WTC11 (cell line): ENCODE measurements at regions not wholly inside any gene's neighbourhood (a gene's known extent, or its start where the extent isn't known, plus 50 kb on each side); places are given as distances from the start of the nearest gene placed in this dataset.

ENCODE experiments used
- ATAC-seq: fragments of 200-7000 bp; cut with Tn5 transposase; 2 replicates; pipeline ENCODE4 v1.10.0; 2021; ENCODE audit warnings: mild to moderate bottlenecking, moderate library complexity
- CTCF ChIA-PET: fragments of 300-600 bp; sonication (Branson Sonifier 250); formaldehyde crosslinking; loops from one replicate; lab custom pipeline; 2021; ENCODE audit warnings: antibody characterized with exemption; lab: Charles Lee
- POLR2A ChIA-PET: fragments of 350-600 bp; sonication (Branson Sonifier 250); formaldehyde crosslinking; loops from one replicate; lab custom pipeline; 2021; ENCODE audit warnings: antibody characterized with exemption; lab: Charles Lee
- DNase-seq: peaks from one replicate; pipeline ENCODE4 v3.0.0; 2021; ENCODE audit warnings: low spot score
- H3K27ac Mint-ChIP-seq: 2 replicates; pipeline ENCODE4 v1.8.0; 2021; ENCODE audit warnings: mixed read lengths
- H3K27me3 Mint-ChIP-seq: 2 replicates; pipeline ENCODE4 v1.8.0; 2021; ENCODE audit warnings: low read depth, mild to moderate bottlenecking, moderate library complexity, mixed read lengths
- H3K36me3 Mint-ChIP-seq: 2 replicates; pipeline ENCODE4 v1.8.0; 2021; ENCODE audit warnings: mixed read lengths
- H3K4me1 Mint-ChIP-seq: 2 replicates; pipeline ENCODE4 v1.8.0; 2022; ENCODE audit warnings: mixed read lengths
- H3K4me3 Mint-ChIP-seq: 2 replicates; pipeline ENCODE4 v1.8.0; 2021; ENCODE audit warnings: mild to moderate bottlenecking, moderate library complexity, mixed read lengths
- H3K9me3 Mint-ChIP-seq: 2 replicates; pipeline ENCODE4 v1.8.0; 2021; ENCODE audit warnings: mixed read lengths
- CBFB ChIP-seq: sonication (generic); formaldehyde crosslinking; IDR thresholded peaks from 2 replicates; pipeline ENCODE4 v1.8.1; 2022; ENCODE audit warnings: mild to moderate bottlenecking, low read depth, missing genetic modification reagents
- ETV6 ChIP-seq: sonication (generic); formaldehyde crosslinking; IDR thresholded peaks from 2 replicates; pipeline ENCODE4 v1.8.1; 2022; ENCODE audit warnings: mild to moderate bottlenecking, missing genetic modification reagents
- GTF2I ChIP-seq: fragments of 250-450 bp; sonication (Bioruptor Pico); conservative IDR thresholded peaks from 2 replicates; pipeline ENCODE4 v1.4.0; 2021; ENCODE audit warnings: mild to moderate bottlenecking
- MXD4 ChIP-seq: fragments of 250-450 bp; sonication (Bioruptor Pico); IDR thresholded peaks from 2 replicates; pipeline ENCODE4 v1.8.0; 2021; ENCODE audit warnings: mild to moderate bottlenecking, moderate library complexity, borderline replicate concordance
- NR1H2 ChIP-seq: sonication (generic); formaldehyde crosslinking; IDR thresholded peaks from 2 replicates; pipeline ENCODE4 v1.9.0; 2021; ENCODE audit warnings: mild to moderate bottlenecking, moderate library complexity, missing genetic modification reagents
- NR3C1 ChIP-seq: sonication (generic); formaldehyde crosslinking; conservative IDR thresholded peaks from 2 replicates; pipeline ENCODE4 v1.8.1; 2023; ENCODE audit warnings: low read depth, mild to moderate bottlenecking, missing genetic modification reagents
- OVOL2 ChIP-seq: fragments of 250-450 bp; sonication (Bioruptor Pico); IDR thresholded peaks from 2 replicates; pipeline ENCODE4 v1.9.0; 2021; ENCODE audit warnings: mild to moderate bottlenecking, borderline replicate concordance
- SMAD3 ChIP-seq: sonication (generic); formaldehyde crosslinking; IDR thresholded peaks from 2 replicates; pipeline ENCODE4 v1.8.0; 2022; ENCODE audit warnings: missing genetic modification reagents, mild to moderate bottlenecking, borderline replicate concordance
- TEAD1 ChIP-seq: sonication (generic); formaldehyde crosslinking; IDR thresholded peaks from 2 replicates; pipeline ENCODE4 v1.8.0; 2022; ENCODE audit warnings: mild to moderate bottlenecking, missing genetic modification reagents
- ZNF396 ChIP-seq: fragments of 250-450 bp; sonication (Bioruptor Pico); IDR thresholded peaks from 2 replicates; pipeline ENCODE4 v1.8.0; 2021; ENCODE audit warnings: mild to moderate bottlenecking, moderate library complexity, borderline replicate concordance
- ZNF423 ChIP-seq: fragments of 250-450 bp; sonication (Bioruptor Pico); IDR thresholded peaks from 2 replicates; pipeline ENCODE4 v2.1.2; 2022; ENCODE audit warnings: mild to moderate bottlenecking, moderate library complexity
- TF ChIP-seq, protein P1 (sequence below): sonication (generic); formaldehyde crosslinking; IDR thresholded peaks from 2 replicates; pipeline ENCODE4 v1.8.1; 2023; ENCODE audit warnings: mild to moderate bottlenecking, missing genetic modification reagents
- TF ChIP-seq, protein P2 (sequence below): sonication (generic); formaldehyde crosslinking; IDR thresholded peaks from 2 replicates; pipeline ENCODE4 v1.8.1; 2022; ENCODE audit warnings: low read depth, missing genetic modification reagents, borderline replicate concordance
- TF ChIP-seq, protein P3 (sequence below): fragments of 250-450 bp; sonication (Bioruptor Pico); IDR thresholded peaks from 2 replicates; pipeline ENCODE4 v1.9.0; 2021; ENCODE audit warnings: mild to moderate bottlenecking
- TF ChIP-seq, protein P4 (sequence below): sonication (generic); formaldehyde crosslinking; IDR thresholded peaks from 2 replicates; pipeline ENCODE4 v1.8.0; 2023; ENCODE audit warnings: missing genetic modification reagents, mild to moderate bottlenecking, borderline replicate concordance
- TF ChIP-seq, protein P5 (sequence below): sonication (generic); formaldehyde crosslinking; IDR thresholded peaks from 2 replicates; pipeline ENCODE4 v1.8.1; 2022; ENCODE audit warnings: mild to moderate bottlenecking, missing genetic modification reagents, moderate library complexity, borderline replicate concordance

DNA sequence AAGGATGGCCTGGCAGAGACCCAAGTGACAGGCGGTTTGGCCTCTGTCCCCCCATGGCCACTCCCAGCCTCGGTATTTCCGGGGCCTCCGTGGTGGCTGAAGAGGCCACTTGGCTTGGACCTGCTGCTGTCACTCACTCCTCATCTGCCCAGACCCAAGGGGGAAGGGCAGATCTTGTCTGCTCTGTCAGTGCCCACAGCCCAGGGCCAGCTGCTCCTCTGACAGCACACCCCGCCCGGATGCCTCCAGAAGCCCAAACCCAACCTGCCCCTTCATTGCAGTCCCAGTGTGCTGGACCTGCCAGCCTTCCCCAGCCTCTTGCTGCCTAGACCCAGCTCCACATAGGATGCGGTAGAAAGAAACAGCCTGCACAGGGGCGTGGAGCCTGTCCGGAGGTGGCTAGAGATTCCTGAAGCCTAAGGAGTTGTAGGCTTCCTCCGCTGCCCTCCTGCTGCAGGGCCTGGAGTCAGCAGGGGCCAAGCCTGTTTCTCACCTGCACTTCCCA, 52.0 kb downstream of the MAGEF1 start:
- TF ChIP-seq ZNF396 (CRISPR knock-in tag) = no peak
- TF ChIP-seq, protein P1, sequence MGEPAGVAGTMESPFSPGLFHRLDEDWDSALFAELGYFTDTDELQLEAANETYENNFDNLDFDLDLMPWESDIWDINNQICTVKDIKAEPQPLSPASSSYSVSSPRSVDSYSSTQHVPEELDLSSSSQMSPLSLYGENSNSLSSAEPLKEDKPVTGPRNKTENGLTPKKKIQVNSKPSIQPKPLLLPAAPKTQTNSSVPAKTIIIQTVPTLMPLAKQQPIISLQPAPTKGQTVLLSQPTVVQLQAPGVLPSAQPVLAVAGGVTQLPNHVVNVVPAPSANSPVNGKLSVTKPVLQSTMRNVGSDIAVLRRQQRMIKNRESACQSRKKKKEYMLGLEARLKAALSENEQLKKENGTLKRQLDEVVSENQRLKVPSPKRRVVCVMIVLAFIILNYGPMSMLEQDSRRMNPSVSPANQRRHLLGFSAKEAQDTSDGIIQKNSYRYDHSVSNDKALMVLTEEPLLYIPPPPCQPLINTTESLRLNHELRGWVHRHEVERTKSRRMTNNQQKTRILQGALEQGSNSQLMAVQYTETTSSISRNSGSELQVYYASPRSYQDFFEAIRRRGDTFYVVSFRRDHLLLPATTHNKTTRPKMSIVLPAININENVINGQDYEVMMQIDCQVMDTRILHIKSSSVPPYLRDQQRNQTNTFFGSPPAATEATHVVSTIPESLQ (CRISPR knock-in tag) = no peak
- TF ChIP-seq GTF2I (CRISPR knock-in tag) = no peak
- TF ChIP-seq, protein P2, sequence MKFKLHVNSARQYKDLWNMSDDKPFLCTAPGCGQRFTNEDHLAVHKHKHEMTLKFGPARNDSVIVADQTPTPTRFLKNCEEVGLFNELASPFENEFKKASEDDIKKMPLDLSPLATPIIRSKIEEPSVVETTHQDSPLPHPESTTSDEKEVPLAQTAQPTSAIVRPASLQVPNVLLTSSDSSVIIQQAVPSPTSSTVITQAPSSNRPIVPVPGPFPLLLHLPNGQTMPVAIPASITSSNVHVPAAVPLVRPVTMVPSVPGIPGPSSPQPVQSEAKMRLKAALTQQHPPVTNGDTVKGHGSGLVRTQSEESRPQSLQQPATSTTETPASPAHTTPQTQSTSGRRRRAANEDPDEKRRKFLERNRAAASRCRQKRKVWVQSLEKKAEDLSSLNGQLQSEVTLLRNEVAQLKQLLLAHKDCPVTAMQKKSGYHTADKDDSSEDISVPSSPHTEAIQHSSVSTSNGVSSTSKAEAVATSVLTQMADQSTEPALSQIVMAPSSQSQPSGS = no peak
- no peak; the same call in 1 of the 2 replicates for TF ChIP-seq NR3C1 (CRISPR knock-in tag)
- no peak for TF ChIP-seq ZNF423 (CRISPR knock-in tag)
- no peak for TF ChIP-seq TEAD1 (CRISPR knock-in tag)
- TF ChIP-seq MXD4 (CRISPR knock-in tag) = no peak
- TF ChIP-seq ETV6 = no peak

DNA sequence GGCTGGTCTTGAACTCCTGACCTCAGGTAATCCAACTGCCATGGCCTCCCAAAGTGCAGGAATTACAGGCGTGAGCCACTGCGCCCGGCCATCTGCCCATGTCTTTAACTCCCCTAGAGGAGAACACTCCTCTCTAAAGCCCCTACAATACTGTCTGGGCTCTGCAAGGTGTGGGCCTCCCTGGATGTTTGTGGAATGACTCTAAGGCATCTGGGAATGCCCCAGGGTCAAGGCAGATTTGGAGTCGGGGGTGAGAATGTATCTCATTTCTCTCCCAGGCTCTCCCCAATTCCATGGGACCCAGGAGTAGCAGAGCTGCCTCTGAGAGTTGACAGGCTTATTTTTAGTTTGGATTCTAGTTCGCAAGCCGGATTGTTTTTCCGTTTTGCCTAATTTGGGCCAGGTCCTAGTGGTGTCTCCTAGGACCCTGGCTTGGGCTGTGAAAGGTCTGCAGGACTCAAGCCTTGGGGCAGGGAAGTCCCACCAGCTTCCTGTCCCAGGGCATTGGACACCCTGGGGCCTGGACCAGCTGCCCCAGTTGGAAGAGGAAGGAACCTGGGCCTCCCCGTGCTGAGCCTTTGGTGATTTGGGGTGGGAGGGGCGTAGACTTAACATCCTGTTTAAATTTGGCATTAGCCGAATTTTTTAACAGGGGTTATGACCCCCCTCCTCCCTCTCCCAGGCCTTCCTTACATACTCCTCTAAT, 53.5 kb downstream of the MAGEF1 start:
- H3K9me3 Mint-ChIP-seq = peaks cover 10% of the 10 kb centered on the region

More for the DNA sequence above, 52.0 kb downstream of the MAGEF1 start:
- H3K36me3 Mint-ChIP-seq = no peaks in the 10 kb centered on the region
- H3K4me1 Mint-ChIP-seq = peaks cover 55% of the 10 kb centered on the region
- ATAC-seq (peak; percentile 43), DNase-seq (peak; percentile 33)
- no peak overlapping the region for H3K27ac Mint-ChIP-seq
- CTCF ChIA-PET = interaction anchor here (0.6 to 0.7 kb wide), 2 partner anchors 94 to 99 kb away, joined by 3 to 4 read pairs; partner anchors contain the start of gene EPHB3
- H3K27me3 Mint-ChIP-seq = no peaks in the 10 kb centered on the region
- H3K9me3 Mint-ChIP-seq = peaks cover 2% of the 10 kb centered on the region; the same call in 1 of the 2 replicates
- H3K4me3 Mint-ChIP-seq = no peak overlapping the region
- POLR2A ChIA-PET = no interaction called here

More for the DNA sequence above, 53.5 kb downstream of the MAGEF1 start:
- ChIA-PET POLR2A (interaction anchor here (0.7 kb wide), 1 partner anchor 76 kb away, joined by 3 read pairs; no protein-coding TSS in a partner anchor), CTCF (interaction anchor here (0.7 to 1.7 kb wide), 5 partner anchors 21 to 145 kb away, joined by 3 to 5 read pairs (median 3); partner anchors contain the start of gene EPHB3)
- no peak for TF ChIP-seq NR1H2
- TF ChIP-seq OVOL2 = no peak
- TF ChIP-seq, protein P3, sequence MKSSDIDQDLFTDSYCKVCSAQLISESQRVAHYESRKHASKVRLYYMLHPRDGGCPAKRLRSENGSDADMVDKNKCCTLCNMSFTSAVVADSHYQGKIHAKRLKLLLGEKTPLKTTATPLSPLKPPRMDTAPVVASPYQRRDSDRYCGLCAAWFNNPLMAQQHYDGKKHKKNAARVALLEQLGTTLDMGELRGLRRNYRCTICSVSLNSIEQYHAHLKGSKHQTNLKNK (CRISPR knock-in tag) = no peak
- TF ChIP-seq CBFB (CRISPR knock-in tag) = no peak
- TF ChIP-seq, protein P4, sequence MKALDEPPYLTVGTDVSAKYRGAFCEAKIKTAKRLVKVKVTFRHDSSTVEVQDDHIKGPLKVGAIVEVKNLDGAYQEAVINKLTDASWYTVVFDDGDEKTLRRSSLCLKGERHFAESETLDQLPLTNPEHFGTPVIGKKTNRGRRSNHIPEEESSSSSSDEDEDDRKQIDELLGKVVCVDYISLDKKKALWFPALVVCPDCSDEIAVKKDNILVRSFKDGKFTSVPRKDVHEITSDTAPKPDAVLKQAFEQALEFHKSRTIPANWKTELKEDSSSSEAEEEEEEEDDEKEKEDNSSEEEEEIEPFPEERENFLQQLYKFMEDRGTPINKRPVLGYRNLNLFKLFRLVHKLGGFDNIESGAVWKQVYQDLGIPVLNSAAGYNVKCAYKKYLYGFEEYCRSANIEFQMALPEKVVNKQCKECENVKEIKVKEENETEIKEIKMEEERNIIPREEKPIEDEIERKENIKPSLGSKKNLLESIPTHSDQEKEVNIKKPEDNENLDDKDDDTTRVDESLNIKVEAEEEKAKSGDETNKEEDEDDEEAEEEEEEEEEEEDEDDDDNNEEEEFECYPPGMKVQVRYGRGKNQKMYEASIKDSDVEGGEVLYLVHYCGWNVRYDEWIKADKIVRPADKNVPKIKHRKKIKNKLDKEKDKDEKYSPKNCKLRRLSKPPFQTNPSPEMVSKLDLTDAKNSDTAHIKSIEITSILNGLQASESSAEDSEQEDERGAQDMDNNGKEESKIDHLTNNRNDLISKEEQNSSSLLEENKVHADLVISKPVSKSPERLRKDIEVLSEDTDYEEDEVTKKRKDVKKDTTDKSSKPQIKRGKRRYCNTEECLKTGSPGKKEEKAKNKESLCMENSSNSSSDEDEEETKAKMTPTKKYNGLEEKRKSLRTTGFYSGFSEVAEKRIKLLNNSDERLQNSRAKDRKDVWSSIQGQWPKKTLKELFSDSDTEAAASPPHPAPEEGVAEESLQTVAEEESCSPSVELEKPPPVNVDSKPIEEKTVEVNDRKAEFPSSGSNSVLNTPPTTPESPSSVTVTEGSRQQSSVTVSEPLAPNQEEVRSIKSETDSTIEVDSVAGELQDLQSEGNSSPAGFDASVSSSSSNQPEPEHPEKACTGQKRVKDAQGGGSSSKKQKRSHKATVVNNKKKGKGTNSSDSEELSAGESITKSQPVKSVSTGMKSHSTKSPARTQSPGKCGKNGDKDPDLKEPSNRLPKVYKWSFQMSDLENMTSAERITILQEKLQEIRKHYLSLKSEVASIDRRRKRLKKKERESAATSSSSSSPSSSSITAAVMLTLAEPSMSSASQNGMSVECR = no peak
- TF ChIP-seq SMAD3 = no peak
- TF ChIP-seq, protein P5, sequence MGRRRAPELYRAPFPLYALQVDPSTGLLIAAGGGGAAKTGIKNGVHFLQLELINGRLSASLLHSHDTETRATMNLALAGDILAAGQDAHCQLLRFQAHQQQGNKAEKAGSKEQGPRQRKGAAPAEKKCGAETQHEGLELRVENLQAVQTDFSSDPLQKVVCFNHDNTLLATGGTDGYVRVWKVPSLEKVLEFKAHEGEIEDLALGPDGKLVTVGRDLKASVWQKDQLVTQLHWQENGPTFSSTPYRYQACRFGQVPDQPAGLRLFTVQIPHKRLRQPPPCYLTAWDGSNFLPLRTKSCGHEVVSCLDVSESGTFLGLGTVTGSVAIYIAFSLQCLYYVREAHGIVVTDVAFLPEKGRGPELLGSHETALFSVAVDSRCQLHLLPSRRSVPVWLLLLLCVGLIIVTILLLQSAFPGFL = no peak
- Mint-ChIP-seq H3K36me3 (peaks cover 6% of the 10 kb centered on the region), H3K4me1 (peaks cover 55% of the 10 kb centered on the region), H3K27ac (peak overlapping the region; percentile 80; the same call in 1 of the 2 replicates), H3K4me3 (no peak overlapping the region), H3K27me3 (peaks cover 4% of the 10 kb centered on the region; the same call in 1 of the 2 replicates)
- ATAC-seq (no peak), DNase-seq (no peak)
